DND-41 (cell line): ENCODE measurements at regions not wholly inside any gene's neighbourhood (a gene's known extent, or its start where the extent isn't known, plus 50 kb on each side); places are given as distances from the start of the nearest gene placed in this dataset.

ENCODE experiments used
- CTCF ChIP-seq: IDR thresholded peaks from 2 replicates; pipeline ENCODE4 v1.5.1; 2012; ENCODE audit warnings: borderline replicate concordance, low read length, moderate library complexity, mild to moderate bottlenecking; ENCODE audit not compliant: poor library complexity, severe bottlenecking; ENCODE audit errors: extremely low read depth
- EZH2 ChIP-seq: IDR thresholded peaks from 3 replicates; pipeline ENCODE4 v1.6.1; 2012; ENCODE audit warnings: borderline replicate concordance, low read depth, mild to moderate bottlenecking, moderate library complexity, low read length, inconsistent platforms; ENCODE audit not compliant: severe bottlenecking

GRCh38 chr14:30312214-30312613, 246.7 kb upstream of the G2E3 start:
- no peak for TF ChIP-seq CTCF
- no peak for TF ChIP-seq EZH2
